ENCODE measurements at regions not wholly inside any gene's neighbourhood (a gene's known extent, or its start where the extent isn't known, plus 50 kb on each side); places are given as distances from the start of the nearest gene placed in this dataset.

- H3K79me2 ChIP-seq (ENCODE audit: control insufficient read depth, insufficient read depth, low read length, unreplicated experiment): no peaks in the 10 kb centered on the region
- no peak overlapping the region for H3K4me3 ChIP-seq (ENCODE audit: low read depth, low read length)
- no peaks in the 10 kb centered on the region for H3K36me3 ChIP-seq (ENCODE audit: insufficient read depth, low read length)
- H3K4me1 ChIP-seq (ENCODE audit: control insufficient read depth, insufficient read depth, low read length, unreplicated experiment): no peaks in the 10 kb centered on the region
- H3K27ac ChIP-seq (ENCODE audit: low read depth, low read length): no peak overlapping the region
- no peak overlapping the region for H2AFZ ChIP-seq (ENCODE audit: low read length, unreplicated experiment)
- peaks cover 2% of the 10 kb centered on the region; the same call in 1 of the 2 replicates for H3K27me3 ChIP-seq (ENCODE audit: insufficient read depth, low read length)
Observed at GRCh38 chr11:70712471-70712870, 314.1 kb downstream of the CTTN start.

GRCh38 chr11:70713086-70713835, 314.9 kb downstream of the CTTN start:
- no peak overlapping the region for H2AFZ ChIP-seq (ENCODE audit: low read length, unreplicated experiment)
- H3K4me3 ChIP-seq (ENCODE audit: low read depth, low read length): no peak overlapping the region
- H3K27me3 ChIP-seq (ENCODE audit: insufficient read depth, low read length): peaks cover 9% of the 10 kb centered on the region; the same call in 1 of the 2 replicates
- H3K4me1 ChIP-seq (ENCODE audit: control insufficient read depth, insufficient read depth, low read length, unreplicated experiment): no peaks in the 10 kb centered on the region
- H3K27ac ChIP-seq (ENCODE audit: low read depth, low read length): no peak overlapping the region
- no peaks in the 10 kb centered on the region for H3K79me2 ChIP-seq (ENCODE audit: control insufficient read depth, insufficient read depth, low read length, unreplicated experiment)
- no peaks in the 10 kb centered on the region for H3K36me3 ChIP-seq (ENCODE audit: insufficient read depth, low read length)

- Histone ChIP-seq H3K4me1 (ENCODE audit: control insufficient read depth, insufficient read depth, low read length, unreplicated experiment) (no peaks in the 10 kb centered on the region), H3K4me3 (ENCODE audit: low read depth, low read length) (no peak overlapping the region), H3K36me3 (ENCODE audit: insufficient read depth, low read length) (no peaks in the 10 kb centered on the region), H2AFZ (ENCODE audit: low read length, unreplicated experiment) (no peak overlapping the region), H3K79me2 (ENCODE audit: control insufficient read depth, insufficient read depth, low read length, unreplicated experiment) (no peaks in the 10 kb centered on the region), H3K27ac (ENCODE audit: low read depth, low read length) (no peak overlapping the region), H3K27me3 (ENCODE audit: insufficient read depth, low read length) (peaks cover 11% of the 10 kb centered on the region; the same call in 1 of the 2 replicates)
Observed at GRCh38 chr11:70713988-70714665, 315.8 kb downstream of the CTTN start.

- H3K27ac ChIP-seq (ENCODE audit: low read depth, low read length): no peak overlapping the region
- no peak overlapping the region for H2AFZ ChIP-seq (ENCODE audit: low read length, unreplicated experiment)
- no peak overlapping the region for H3K4me3 ChIP-seq (ENCODE audit: low read depth, low read length)
- H3K27me3 ChIP-seq (ENCODE audit: insufficient read depth, low read length): peaks cover 11% of the 10 kb centered on the region; the same call in 1 of the 2 replicates
- H3K36me3 ChIP-seq (ENCODE audit: insufficient read depth, low read length): no peaks in the 10 kb centered on the region
- no peaks in the 10 kb centered on the region for H3K79me2 ChIP-seq (ENCODE audit: control insufficient read depth, insufficient read depth, low read length, unreplicated experiment)
- no peaks in the 10 kb centered on the region for H3K4me1 ChIP-seq (ENCODE audit: control insufficient read depth, insufficient read depth, low read length, unreplicated experiment)
Observed at GRCh38 chr11:70715166-70715951, 317.0 kb downstream of the CTTN start.

- Histone ChIP-seq H3K79me2 (ENCODE audit: control insufficient read depth, insufficient read depth, low read length, unreplicated experiment) (no peaks in the 10 kb centered on the region), H3K4me3 (ENCODE audit: low read depth, low read length) (no peak overlapping the region), H3K36me3 (ENCODE audit: insufficient read depth, low read length) (no peaks in the 10 kb centered on the region), H3K27ac (ENCODE audit: low read depth, low read length) (no peak overlapping the region), H2AFZ (ENCODE audit: low read length, unreplicated experiment) (no peak overlapping the region), H3K27me3 (ENCODE audit: insufficient read depth, low read length) (peaks cover 11% of the 10 kb centered on the region; the same call in 1 of the 2 replicates), H3K4me1 (ENCODE audit: control insufficient read depth, insufficient read depth, low read length, unreplicated experiment) (no peaks in the 10 kb centered on the region)
Observed at GRCh38 chr11:70716216-70716615, 317.9 kb downstream of the CTTN start.

DNA sequence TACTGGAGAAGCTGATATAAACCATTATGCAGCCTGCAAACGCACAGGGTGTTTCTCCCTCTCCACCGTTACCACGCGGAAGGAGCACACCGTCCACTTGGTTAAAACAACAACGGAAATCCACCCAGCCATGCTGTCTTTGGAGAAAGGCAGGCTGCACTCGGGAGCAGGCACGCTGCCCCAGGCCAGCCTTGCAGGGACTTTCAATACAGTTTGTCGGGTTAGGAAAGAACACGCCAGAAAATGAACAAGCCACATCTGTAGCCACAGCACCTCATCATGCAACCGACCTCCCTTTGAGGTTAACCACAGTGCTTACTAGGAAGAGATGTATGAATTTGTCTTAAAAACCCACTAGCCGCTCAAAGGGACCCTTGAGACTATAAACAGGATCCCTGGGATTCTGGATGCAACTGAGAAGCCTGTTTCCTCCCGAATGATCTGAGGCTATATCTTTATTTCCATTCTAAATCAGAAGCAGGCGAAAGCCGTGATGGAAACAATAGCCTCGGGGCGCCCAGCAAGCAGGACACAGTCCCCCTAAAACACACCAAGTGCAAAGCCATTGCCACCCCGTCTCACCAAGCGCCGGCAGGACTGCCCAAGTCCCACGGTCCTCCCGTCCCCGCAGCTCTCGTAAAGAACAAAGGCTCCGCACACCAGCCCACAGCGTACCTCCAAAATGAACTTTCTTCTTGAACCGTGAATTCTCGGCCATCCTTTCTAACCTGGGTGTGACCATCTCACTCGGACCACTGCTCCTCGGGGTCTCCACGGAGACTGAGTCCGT, 318.9 kb downstream of the CTTN start:
- Histone ChIP-seq H3K27me3 (ENCODE audit: insufficient read depth, low read length) (peaks cover 11% of the 10 kb centered on the region; the same call in 1 of the 2 replicates), H3K4me1 (ENCODE audit: control insufficient read depth, insufficient read depth, low read length, unreplicated experiment) (no peaks in the 10 kb centered on the region), H3K4me3 (ENCODE audit: low read depth, low read length) (no peak overlapping the region), H3K36me3 (ENCODE audit: insufficient read depth, low read length) (no peaks in the 10 kb centered on the region), H3K27ac (ENCODE audit: low read depth, low read length) (no peak overlapping the region), H3K79me2 (ENCODE audit: control insufficient read depth, insufficient read depth, low read length, unreplicated experiment) (no peaks in the 10 kb centered on the region), H2AFZ (ENCODE audit: low read length, unreplicated experiment) (no peak overlapping the region)

- Histone ChIP-seq H3K4me3 (ENCODE audit: low read depth, low read length) (no peak overlapping the region), H3K27ac (ENCODE audit: low read depth, low read length) (no peak overlapping the region)
Observed at GRCh38 chr11:70717936-70718595, 319.7 kb downstream of the CTTN start.

DNA sequence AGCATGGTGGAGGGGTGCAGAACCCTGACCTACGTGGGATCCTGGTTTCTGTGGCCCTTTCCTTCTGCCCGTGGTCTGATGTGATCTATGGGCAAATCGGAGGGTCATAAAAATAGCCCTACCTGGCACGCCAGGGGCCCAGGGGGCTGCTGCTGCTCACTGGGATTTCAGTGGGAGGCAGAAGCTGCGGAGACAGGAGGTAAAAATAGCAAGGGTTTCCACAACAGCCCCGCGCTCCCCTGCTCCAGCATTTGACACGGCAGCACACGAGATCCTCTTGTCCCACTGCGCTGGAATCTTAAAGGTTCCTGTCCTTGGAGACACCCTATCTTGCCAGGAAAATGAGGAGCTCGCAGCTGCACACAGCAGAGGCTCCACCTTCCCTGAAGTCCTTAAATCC, 321.2 kb downstream of the CTTN start:
- Histone ChIP-seq H3K36me3 (ENCODE audit: insufficient read depth, low read length) (no peaks in the 10 kb centered on the region), H3K27me3 (ENCODE audit: insufficient read depth, low read length) (peaks cover 16% of the 10 kb centered on the region), H3K4me3 (ENCODE audit: low read depth, low read length) (no peak overlapping the region), H3K4me1 (ENCODE audit: control insufficient read depth, insufficient read depth, low read length, unreplicated experiment) (no peaks in the 10 kb centered on the region), H2AFZ (ENCODE audit: low read length, unreplicated experiment) (no peak overlapping the region), H3K27ac (ENCODE audit: low read depth, low read length) (no peak overlapping the region), H3K79me2 (ENCODE audit: control insufficient read depth, insufficient read depth, low read length, unreplicated experiment) (no peaks in the 10 kb centered on the region)

More at GRCh38 chr11:70717936-70718595, 319.7 kb downstream of the CTTN start:
- Histone ChIP-seq H3K36me3 (ENCODE audit: insufficient read depth, low read length) (no peaks in the 10 kb centered on the region), H2AFZ (ENCODE audit: low read length, unreplicated experiment) (no peak overlapping the region), H3K4me1 (ENCODE audit: control insufficient read depth, insufficient read depth, low read length, unreplicated experiment) (no peaks in the 10 kb centered on the region), H3K79me2 (ENCODE audit: control insufficient read depth, insufficient read depth, low read length, unreplicated experiment) (no peaks in the 10 kb centered on the region), H3K27me3 (ENCODE audit: insufficient read depth, low read length) (peaks cover 13% of the 10 kb centered on the region)

DNA sequence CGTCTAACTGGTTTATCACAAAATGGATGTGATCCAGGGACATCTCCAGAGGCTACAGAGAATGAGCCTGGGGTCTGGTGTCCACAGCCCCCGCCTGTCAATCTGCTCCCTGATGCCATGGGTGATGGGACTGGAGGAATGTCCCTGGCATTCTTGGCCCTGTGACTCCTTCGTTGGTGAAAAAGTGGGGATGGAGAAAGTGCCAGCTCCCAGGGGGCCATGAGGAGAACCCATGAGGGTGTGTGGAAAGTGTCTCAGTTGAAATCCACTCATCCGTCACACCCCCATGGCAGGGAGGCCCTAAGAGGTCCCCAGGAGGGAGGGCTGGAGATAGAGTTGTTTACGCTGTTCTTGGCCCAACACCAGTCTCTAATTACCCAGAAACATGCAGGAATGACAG, 322.0 kb downstream of the CTTN start:
- no peaks in the 10 kb centered on the region for H3K36me3 ChIP-seq (ENCODE audit: insufficient read depth, low read length)
- H3K79me2 ChIP-seq (ENCODE audit: control insufficient read depth, insufficient read depth, low read length, unreplicated experiment): no peaks in the 10 kb centered on the region
- H3K4me3 ChIP-seq (ENCODE audit: low read depth, low read length): no peak overlapping the region
- no peaks in the 10 kb centered on the region for H3K4me1 ChIP-seq (ENCODE audit: control insufficient read depth, insufficient read depth, low read length, unreplicated experiment)
- no peak overlapping the region for H3K27ac ChIP-seq (ENCODE audit: low read depth, low read length)
- H3K27me3 ChIP-seq (ENCODE audit: insufficient read depth, low read length): peaks cover 16% of the 10 kb centered on the region
- no peak overlapping the region for H2AFZ ChIP-seq (ENCODE audit: low read length, unreplicated experiment)

DNA sequence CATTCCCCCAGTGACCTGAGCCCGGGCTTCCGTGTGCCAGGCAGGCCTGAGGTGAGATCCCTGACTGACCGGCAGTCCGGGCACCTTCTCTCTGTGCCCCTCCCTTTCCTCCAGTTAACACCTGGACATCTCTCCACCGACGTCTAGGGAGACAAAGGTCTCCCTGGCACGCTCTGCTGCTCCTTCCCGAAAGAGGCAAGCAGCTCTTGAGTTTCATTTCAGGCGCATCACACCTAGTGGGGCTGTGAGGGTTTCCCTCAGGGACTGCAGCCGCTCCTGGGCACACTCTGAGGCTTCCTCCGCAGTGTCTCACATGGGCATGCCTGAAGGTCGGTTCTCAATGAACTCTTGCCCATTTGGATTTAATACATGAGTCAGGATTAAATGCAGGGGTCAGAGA, 322.7 kb downstream of the CTTN start:
- Histone ChIP-seq H3K79me2 (ENCODE audit: control insufficient read depth, insufficient read depth, low read length, unreplicated experiment) (no peaks in the 10 kb centered on the region), H3K27me3 (ENCODE audit: insufficient read depth, low read length) (peaks cover 16% of the 10 kb centered on the region), H2AFZ (ENCODE audit: low read length, unreplicated experiment) (no peak overlapping the region), H3K4me3 (ENCODE audit: low read depth, low read length) (no peak overlapping the region), H3K36me3 (ENCODE audit: insufficient read depth, low read length) (no peaks in the 10 kb centered on the region), H3K4me1 (ENCODE audit: control insufficient read depth, insufficient read depth, low read length, unreplicated experiment) (no peaks in the 10 kb centered on the region), H3K27ac (ENCODE audit: low read depth, low read length) (no peak overlapping the region)
